AG09309 (cell line): ENCODE measurements at regions not wholly inside any gene's neighbourhood (a gene's known extent, or its start where the extent isn't known, plus 50 kb on each side); places are given as distances from the start of the nearest gene placed in this dataset.

Experiments used
- DNase-seq: peaks from one replicate; pipeline ENCODE4 v3.0.0-alpha.2; 2010; ENCODE audit warnings: low read depth
- H3K4me3 ChIP-seq: 2 replicates; pipeline ENCODE4 v1.5.1; 2011; ENCODE audit warnings: mild to moderate bottlenecking, low read depth, low read length, moderate library complexity; ENCODE audit not compliant: control insufficient read depth
- CTCF ChIP-seq: IDR thresholded peaks from 2 replicates; pipeline ENCODE4 v1.5.1; 2011; ENCODE audit warnings: mild to moderate bottlenecking, low read depth, low read length, inconsistent platforms; ENCODE audit not compliant: insufficient read depth, control insufficient read depth; ENCODE audit errors: missing control alignments

- no peak for DNase-seq
- TF ChIP-seq CTCF: no peak
- H3K4me3 ChIP-seq: no peak overlapping the region
Observed at GRCh38 chr6:102798636-102799035, 1405.1 kb downstream of the GRIK2 start.

GRCh38 chr6:102793752-102794151 lies 1400.2 kb downstream of the GRIK2 start:
- no peak for TF ChIP-seq CTCF
- no peak overlapping the region for H3K4me3 ChIP-seq
- no peak for DNase-seq

GRCh38 chr6:102774326-102774725 lies 1380.8 kb downstream of the GRIK2 start:
- no peak for TF ChIP-seq CTCF
- H3K4me3 ChIP-seq: no peak overlapping the region
- no peak for DNase-seq

- H3K4me3 ChIP-seq: no peak overlapping the region
- TF ChIP-seq CTCF: no peak
- no peak for DNase-seq
Observed at GRCh38 chr6:102773636-102774035, 1380.1 kb downstream of the GRIK2 start.

GRCh38 chr6:102766963-102767362 lies 1373.5 kb downstream of the GRIK2 start:
- no peak overlapping the region for H3K4me3 ChIP-seq
- no peak for DNase-seq
- no peak for TF ChIP-seq CTCF

- TF ChIP-seq CTCF: no peak
- no peak for DNase-seq
- no peak overlapping the region for H3K4me3 ChIP-seq
Observed at GRCh38 chr6:102764317-102764716, 1370.8 kb downstream of the GRIK2 start.

GRCh38 chr6:102763891-102764290 lies 1370.4 kb downstream of the GRIK2 start:
- no peak for TF ChIP-seq CTCF
- no peak for DNase-seq
- H3K4me3 ChIP-seq: no peak overlapping the region
